Thoracic aorta (tissue), 2 donors: ENCODE measurements at regions not wholly inside any gene's neighbourhood (a gene's known extent, or its start where the extent isn't known, plus 50 kb on each side); places are given as distances from the start of the nearest gene placed in this dataset.

Experiments used
- ATAC-seq: fragments of 150-250 bp; one replicate; pipeline ENCODE4 v1.8.0; 2017; ENCODE audit warnings: low read depth; ENCODE audit not compliant: insufficient number of reproducible peaks, low FRiP score
- DNase-seq: peaks from one replicate; pipeline ENCODE4 v3.0.0-alpha.2; 2020; ENCODE audit warnings: low spot score
- H3K27ac ChIP-seq, 2 donors: fragments of 200-600 bp; sonication (generic); 1 replicate in 1 of 2; 2 replicates in 1 of 2; pipeline ENCODE4 v1.5.1; 2016; ENCODE audit warnings: mild to moderate bottlenecking in 2 of 2, moderate library complexity in 2 of 2
- H3K27me3 ChIP-seq: fragments of 200-600 bp; sonication (generic); replicated peaks from 2 replicates; pipeline ENCODE4 v1.6.0; 2016; ENCODE audit warnings: mild to moderate bottlenecking; ENCODE audit not compliant: insufficient read depth
- H3K36me3 ChIP-seq: fragments of 200-600 bp; sonication (generic); one replicate; pipeline ENCODE4 v1.5.1; 2016
- H3K4me1 ChIP-seq, 2 donors: fragments of 200-600 bp; sonication (generic); 1 replicate in 1 of 2; 2 replicates in 1 of 2; pipeline versions ENCODE4 v1.5.1 to v1.6.0; 2016; ENCODE audit warnings: low read depth in 2 of 2, mild to moderate bottlenecking in 1 of 2; ENCODE audit not compliant: control insufficient read depth in 1 of 2
- H3K4me3 ChIP-seq: fragments of 200-600 bp; sonication (generic); 2 replicates; pipeline ENCODE4 v1.5.1; 2016; ENCODE audit warnings: mild to moderate bottlenecking
- H3K9me3 ChIP-seq: fragments of 200-600 bp; sonication (generic); 2 replicates; pipeline ENCODE4 v1.5.1; 2016
- CTCF ChIP-seq: fragments of 200-600 bp; sonication (generic); IDR thresholded peaks from one replicate; pipeline ENCODE4 v1.5.1; 2019; ENCODE audit warnings: antibody characterized with exemption

- Histone ChIP-seq H3K27me3 (no peaks in the 10 kb centered on the region), H3K27ac (no peak overlapping the region), H3K36me3 (no peaks in the 10 kb centered on the region), H3K9me3 (no peaks in the 10 kb centered on the region), H3K4me3 (no peak overlapping the region), H3K4me1 (peaks cover 0 to 6% of the 10 kb centered on the region in 2 donors)
- DNase-seq (no peak), ATAC-seq (no peak)
- no peak for TF ChIP-seq CTCF
These were observed 192.2 kb downstream of the PLPP3 start for GRCh38 chr1:56387071-56387740.

GRCh38 chr1:56385314-56385713 is 194.0 kb downstream of the PLPP3 start:
- ATAC-seq, result no peak
- H3K9me3 ChIP-seq, result no peaks in the 10 kb centered on the region
- H3K4me3 ChIP-seq, result no peak overlapping the region
- H3K27ac ChIP-seq, result no peak overlapping the region
- H3K4me1 ChIP-seq, result peaks cover 0 to 6% of the 10 kb centered on the region in 2 donors
- no peak for DNase-seq
- no peak for TF ChIP-seq CTCF
- H3K36me3 ChIP-seq, result no peaks in the 10 kb centered on the region
- H3K27me3 ChIP-seq, result no peaks in the 10 kb centered on the region

GRCh38 chr1:56382929-56383328 is 196.4 kb downstream of the PLPP3 start:
- Histone ChIP-seq H3K9me3 (no peaks in the 10 kb centered on the region), H3K4me3 (no peak overlapping the region), H3K27ac (no peak overlapping the region), H3K4me1 (peaks cover 0 to under 1% of the 10 kb centered on the region in 2 donors), H3K27me3 (no peaks in the 10 kb centered on the region), H3K36me3 (no peaks in the 10 kb centered on the region)
- no peak for TF ChIP-seq CTCF
- DNase-seq (no peak), ATAC-seq (no peak)

GRCh38 chr1:56380531-56380930 is 198.8 kb downstream of the PLPP3 start:
- no peak for DNase-seq
- no peak for TF ChIP-seq CTCF
- H3K27ac ChIP-seq, result no peak overlapping the region
- H3K4me3 ChIP-seq, result no peak overlapping the region
- H3K4me1 ChIP-seq, result peaks cover 14 to 24% of the 10 kb centered on the region in 2 donors
- H3K9me3 ChIP-seq, result no peaks in the 10 kb centered on the region
- no peaks in the 10 kb centered on the region for H3K27me3 ChIP-seq
- H3K36me3 ChIP-seq, result no peaks in the 10 kb centered on the region
- no peak for ATAC-seq

GRCh38 chr1:56378341-56379070 is 200.9 kb downstream of the PLPP3 start:
- no peak for DNase-seq
- H3K27me3 ChIP-seq, result no peaks in the 10 kb centered on the region
- no peak for TF ChIP-seq CTCF
- peaks cover 29 to 44% of the 10 kb centered on the region in 2 donors for H3K4me1 ChIP-seq
- no peak for ATAC-seq
- no peaks in the 10 kb centered on the region for H3K9me3 ChIP-seq
- H3K27ac ChIP-seq, result no peak overlapping the region
- H3K36me3 ChIP-seq, result no peaks in the 10 kb centered on the region
- H3K4me3 ChIP-seq, result no peak overlapping the region
